ENCODE measurements at regions not wholly inside any gene's neighbourhood (a gene's known extent, or its start where the extent isn't known, plus 50 kb on each side); places are given as distances from the start of the nearest gene placed in this dataset.
"Not testable (repeated sequence)": the region's sequence is repeated elsewhere in the genome, so short reads cannot be mapped to it uniquely, and the experiment has no call there.

GRCh38 chr7:150101282-150101681, 221.9 kb upstream of the LRRC61 start:
- not testable (repeated sequence) for DNase-seq; ATAC-seq (ENCODE audit: low read depth in 2 of 2); H3K36me3 ChIP-seq (ENCODE audit: control insufficient read depth, insufficient read depth, low read length); H3K27ac ChIP-seq (ENCODE audit: insufficient read depth, low read length, poor library complexity, severe bottlenecking); H3K9me3 ChIP-seq (ENCODE audit: control insufficient read depth in 2 of 2, low read length in 2 of 2); H3K36me3 Mint-ChIP-seq; H3K27me3 ChIP-seq (ENCODE audit: control insufficient read depth, insufficient read depth, low read length); H3K27me3 Mint-ChIP-seq; H3K4me1 Mint-ChIP-seq; H3K4me3 Mint-ChIP-seq; H3K27ac Mint-ChIP-seq; H3K9me3 Mint-ChIP-seq; H3K4me1 ChIP-seq (ENCODE audit: control insufficient read depth, insufficient read depth, low read length, poor library complexity, severe bottlenecking); H3K4me3 ChIP-seq (ENCODE audit: low read depth, low read length)

- not testable (repeated sequence) for H3K27me3 Mint-ChIP-seq
Observed at GRCh38 chr7:150107283-150107682, 215.9 kb upstream of the LRRC61 start.

GRCh38 chr7:150110375-150110820, 212.8 kb upstream of the LRRC61 start:
- ATAC-seq (ENCODE audit: low read depth in 2 of 2) (peak in 1 of 2 donors; percentile 40), DNase-seq (peak in 1 of 3 donors; percentile 8)

More at GRCh38 chr7:150107283-150107682, 215.9 kb upstream of the LRRC61 start:
- not testable (repeated sequence) for H3K4me1 ChIP-seq (ENCODE audit: control insufficient read depth, insufficient read depth, low read length, poor library complexity, severe bottlenecking); H3K36me3 ChIP-seq (ENCODE audit: control insufficient read depth, insufficient read depth, low read length); H3K27ac ChIP-seq (ENCODE audit: insufficient read depth, low read length, poor library complexity, severe bottlenecking); H3K4me3 Mint-ChIP-seq; H3K27ac Mint-ChIP-seq; H3K27me3 ChIP-seq (ENCODE audit: control insufficient read depth, insufficient read depth, low read length); DNase-seq; H3K4me1 Mint-ChIP-seq; H3K9me3 Mint-ChIP-seq; H3K36me3 Mint-ChIP-seq; ATAC-seq (ENCODE audit: low read depth in 2 of 2); H3K4me3 ChIP-seq (ENCODE audit: low read depth, low read length); H3K9me3 ChIP-seq (ENCODE audit: control insufficient read depth in 2 of 2, low read length in 2 of 2)

GRCh38 chr7:150110882-150111281, 212.3 kb upstream of the LRRC61 start:
- H3K27me3 Mint-ChIP-seq; H3K4me1 ChIP-seq (ENCODE audit: control insufficient read depth, insufficient read depth, low read length, poor library complexity, severe bottlenecking); H3K36me3 ChIP-seq (ENCODE audit: control insufficient read depth, insufficient read depth, low read length); H3K27ac ChIP-seq (ENCODE audit: insufficient read depth, low read length, poor library complexity, severe bottlenecking); H3K9me3 ChIP-seq (ENCODE audit: control insufficient read depth in 2 of 2, low read length in 2 of 2); H3K9me3 Mint-ChIP-seq; ATAC-seq (ENCODE audit: low read depth in 2 of 2); H3K4me3 Mint-ChIP-seq; H3K36me3 Mint-ChIP-seq; H3K27ac Mint-ChIP-seq; H3K4me3 ChIP-seq (ENCODE audit: low read depth, low read length); H3K27me3 ChIP-seq (ENCODE audit: control insufficient read depth, insufficient read depth, low read length); DNase-seq; H3K4me1 Mint-ChIP-seq: not testable (repeated sequence)

More at GRCh38 chr7:150110375-150110820, 212.8 kb upstream of the LRRC61 start:
- not testable (repeated sequence) for H3K4me1 Mint-ChIP-seq; H3K4me3 ChIP-seq (ENCODE audit: low read depth, low read length); H3K9me3 Mint-ChIP-seq; H3K27me3 ChIP-seq (ENCODE audit: control insufficient read depth, insufficient read depth, low read length); H3K36me3 ChIP-seq (ENCODE audit: control insufficient read depth, insufficient read depth, low read length); H3K27ac ChIP-seq (ENCODE audit: insufficient read depth, low read length, poor library complexity, severe bottlenecking); H3K27ac Mint-ChIP-seq; H3K27me3 Mint-ChIP-seq; H3K9me3 ChIP-seq (ENCODE audit: control insufficient read depth in 2 of 2, low read length in 2 of 2); H3K4me3 Mint-ChIP-seq; H3K36me3 Mint-ChIP-seq; H3K4me1 ChIP-seq (ENCODE audit: control insufficient read depth, insufficient read depth, low read length, poor library complexity, severe bottlenecking)

GRCh38 chr7:150111373-150112139, 211.6 kb upstream of the LRRC61 start:
- ATAC-seq (ENCODE audit: low read depth in 2 of 2); H3K4me1 Mint-ChIP-seq; H3K9me3 Mint-ChIP-seq; H3K36me3 ChIP-seq (ENCODE audit: control insufficient read depth, insufficient read depth, low read length); H3K27me3 ChIP-seq (ENCODE audit: control insufficient read depth, insufficient read depth, low read length); H3K9me3 ChIP-seq (ENCODE audit: control insufficient read depth in 2 of 2, low read length in 2 of 2); H3K4me3 Mint-ChIP-seq; H3K27ac Mint-ChIP-seq; H3K27me3 Mint-ChIP-seq; DNase-seq; H3K4me1 ChIP-seq (ENCODE audit: control insufficient read depth, insufficient read depth, low read length, poor library complexity, severe bottlenecking); H3K36me3 Mint-ChIP-seq; H3K27ac ChIP-seq (ENCODE audit: insufficient read depth, low read length, poor library complexity, severe bottlenecking); H3K4me3 ChIP-seq (ENCODE audit: low read depth, low read length): not testable (repeated sequence)

- not testable (repeated sequence) for H3K4me3 Mint-ChIP-seq; H3K27me3 ChIP-seq (ENCODE audit: control insufficient read depth, insufficient read depth, low read length); ATAC-seq (ENCODE audit: low read depth in 2 of 2); H3K27ac ChIP-seq (ENCODE audit: insufficient read depth, low read length, poor library complexity, severe bottlenecking); H3K4me1 ChIP-seq (ENCODE audit: control insufficient read depth, insufficient read depth, low read length, poor library complexity, severe bottlenecking); H3K36me3 Mint-ChIP-seq; H3K4me1 Mint-ChIP-seq; H3K27me3 Mint-ChIP-seq; H3K27ac Mint-ChIP-seq; H3K4me3 ChIP-seq (ENCODE audit: low read depth, low read length); H3K36me3 ChIP-seq (ENCODE audit: control insufficient read depth, insufficient read depth, low read length); H3K9me3 Mint-ChIP-seq; DNase-seq; H3K9me3 ChIP-seq (ENCODE audit: control insufficient read depth in 2 of 2, low read length in 2 of 2)
Observed at GRCh38 chr7:150113301-150113700, 209.9 kb upstream of the LRRC61 start.

- H3K4me1 ChIP-seq (ENCODE audit: control insufficient read depth, insufficient read depth, low read length, poor library complexity, severe bottlenecking); DNase-seq; H3K27me3 Mint-ChIP-seq; H3K27ac Mint-ChIP-seq; H3K9me3 ChIP-seq (ENCODE audit: control insufficient read depth in 2 of 2, low read length in 2 of 2); H3K4me3 Mint-ChIP-seq; H3K36me3 ChIP-seq (ENCODE audit: control insufficient read depth, insufficient read depth, low read length); H3K27ac ChIP-seq (ENCODE audit: insufficient read depth, low read length, poor library complexity, severe bottlenecking); H3K9me3 Mint-ChIP-seq; ATAC-seq (ENCODE audit: low read depth in 2 of 2); H3K36me3 Mint-ChIP-seq; H3K4me1 Mint-ChIP-seq; H3K4me3 ChIP-seq (ENCODE audit: low read depth, low read length); H3K27me3 ChIP-seq (ENCODE audit: control insufficient read depth, insufficient read depth, low read length): not testable (repeated sequence)
Observed at GRCh38 chr7:150114591-150114990, 208.6 kb upstream of the LRRC61 start.

GRCh38 chr7:150119966-150120365, 203.2 kb upstream of the LRRC61 start:
- peaks cover 11% of the 10 kb centered on the region for H3K27me3 Mint-ChIP-seq

More at GRCh38 chr7:150119966-150120365, 203.2 kb upstream of the LRRC61 start:
- H3K36me3 ChIP-seq (ENCODE audit: control insufficient read depth, insufficient read depth, low read length); ATAC-seq (ENCODE audit: low read depth in 2 of 2); H3K4me3 Mint-ChIP-seq; H3K4me1 ChIP-seq (ENCODE audit: control insufficient read depth, insufficient read depth, low read length, poor library complexity, severe bottlenecking); H3K4me3 ChIP-seq (ENCODE audit: low read depth, low read length); H3K27me3 ChIP-seq (ENCODE audit: control insufficient read depth, insufficient read depth, low read length); H3K4me1 Mint-ChIP-seq; H3K36me3 Mint-ChIP-seq; H3K27ac ChIP-seq (ENCODE audit: insufficient read depth, low read length, poor library complexity, severe bottlenecking); H3K9me3 Mint-ChIP-seq; H3K9me3 ChIP-seq (ENCODE audit: control insufficient read depth in 2 of 2, low read length in 2 of 2); DNase-seq; H3K27ac Mint-ChIP-seq: not testable (repeated sequence)
